ENCODE measurements at regions not wholly inside any gene's neighbourhood (a gene's known extent, or its start where the extent isn't known, plus 50 kb on each side); places are given as distances from the start of the nearest gene placed in this dataset.
"Not testable (repeated sequence)": the region's sequence is repeated elsewhere in the genome, so short reads cannot be mapped to it uniquely, and the experiment has no call there.

- no peak for DNase-seq (ENCODE audit: low spot score)
Observed at GRCh38 chr18:2112435-2113045, 458.8 kb downstream of the METTL4 start.

- DNase-seq (ENCODE audit: low spot score), result no peak
Observed at GRCh38 chr18:2114289-2114688, 457.0 kb downstream of the METTL4 start.

- no peak for DNase-seq (ENCODE audit: low spot score)
Observed at GRCh38 chr18:2114765-2115164, 456.5 kb downstream of the METTL4 start.

- no peak for DNase-seq (ENCODE audit: low spot score)
Observed at GRCh38 chr18:2121224-2121623, 450.1 kb downstream of the METTL4 start.

GRCh38 chr18:2123077-2123476 is 448.2 kb downstream of the METTL4 start:
- DNase-seq (ENCODE audit: low spot score), result no peak

- no peak for DNase-seq (ENCODE audit: low spot score)
Observed at GRCh38 chr18:2134364-2134763, 436.9 kb downstream of the METTL4 start.

GRCh38 chr18:2135309-2135708 is 436.0 kb downstream of the METTL4 start:
- DNase-seq (ENCODE audit: low spot score), result no peak

GRCh38 chr18:2138552-2138951 is 432.8 kb downstream of the METTL4 start:
- no peak for DNase-seq (ENCODE audit: low spot score)

- DNase-seq (ENCODE audit: low spot score), result no peak
Observed at GRCh38 chr18:2139691-2140090, 431.6 kb downstream of the METTL4 start.

GRCh38 chr18:2143636-2144035 is 427.7 kb downstream of the METTL4 start:
- DNase-seq (ENCODE audit: low spot score), result no peak

- no peak for DNase-seq (ENCODE audit: low spot score)
Observed at GRCh38 chr18:2144811-2145210, 426.5 kb downstream of the METTL4 start.

- DNase-seq (ENCODE audit: low spot score), result no peak
Observed at GRCh38 chr18:2146092-2146491, 425.2 kb downstream of the METTL4 start.

- DNase-seq (ENCODE audit: low spot score), result no peak
Observed at GRCh38 chr18:2146754-2147153, 424.6 kb downstream of the METTL4 start.

- DNase-seq (ENCODE audit: low spot score), result no peak
Observed at GRCh38 chr18:2147476-2148230, 423.7 kb downstream of the METTL4 start.

- no peak for DNase-seq (ENCODE audit: low spot score)
Observed at GRCh38 chr18:2148823-2149222, 422.5 kb downstream of the METTL4 start.

- DNase-seq (ENCODE audit: low spot score), result no peak
Observed at GRCh38 chr18:2150566-2150965, 420.7 kb downstream of the METTL4 start.

GRCh38 chr18:2154278-2154677 is 417.0 kb downstream of the METTL4 start:
- no peak for DNase-seq (ENCODE audit: low spot score)

GRCh38 chr18:2164644-2165550 is 406.4 kb downstream of the METTL4 start:
- no peak for DNase-seq (ENCODE audit: low spot score)

- not testable (repeated sequence) for DNase-seq (ENCODE audit: low spot score)
Observed at GRCh38 chr18:2166876-2167275, 404.4 kb downstream of the METTL4 start.

- DNase-seq (ENCODE audit: low spot score), result no peak
Observed at GRCh38 chr18:2168022-2168421, 403.3 kb downstream of the METTL4 start.

GRCh38 chr18:2169656-2170055 is 401.6 kb downstream of the METTL4 start:
- DNase-seq (ENCODE audit: low spot score), result no peak

- DNase-seq (ENCODE audit: low spot score), result no peak
Observed at GRCh38 chr18:2171840-2172625, 399.3 kb downstream of the METTL4 start.
